Stimulated activated CD4-positive, alpha-beta T cell treated with anti-CD3 and anti-CD28 coated beads, Interleukin-4, amount 100 ng/mL, for 48 hours (primary cell): ENCODE measurements at regions not wholly inside any gene's neighbourhood (a gene's known extent, or its start where the extent isn't known, plus 50 kb on each side); places are given as distances from the start of the nearest gene placed in this dataset.

ENCODE experiments used
- DNase-seq, 2 donors: peaks; one replicate each; pipeline ENCODE4 v3.0.0-alpha.2; 2020; ENCODE audit warnings: low read depth in 2 of 2

- DNase-seq, result no peak
These were observed 92.7 kb downstream of the C1D start for GRCh38 chr2:67970071-67970470.

GRCh38 chr2:67970542-67970941 is 92.3 kb downstream of the C1D start:
- DNase-seq, result no peak

- no peak for DNase-seq
These were observed 88.0 kb downstream of the C1D start for GRCh38 chr2:67974559-67975430.

- no peak for DNase-seq
These were observed 85.3 kb downstream of the C1D start for GRCh38 chr2:67977464-67977863.

- DNase-seq, result no peak
These were observed 79.8 kb downstream of the C1D start for GRCh38 chr2:67982956-67983355.

- no peak for DNase-seq
These were observed 78.2 kb downstream of the C1D start for GRCh38 chr2:67984600-67984999.

GRCh38 chr2:67985586-67985985 is 77.2 kb downstream of the C1D start:
- DNase-seq, result no peak

GRCh38 chr2:67986258-67986657 is 76.5 kb downstream of the C1D start:
- no peak for DNase-seq
